ENCODE measurements at regions not wholly inside any gene's neighbourhood (a gene's known extent, or its start where the extent isn't known, plus 50 kb on each side); places are given as distances from the start of the nearest gene placed in this dataset.

DNA sequence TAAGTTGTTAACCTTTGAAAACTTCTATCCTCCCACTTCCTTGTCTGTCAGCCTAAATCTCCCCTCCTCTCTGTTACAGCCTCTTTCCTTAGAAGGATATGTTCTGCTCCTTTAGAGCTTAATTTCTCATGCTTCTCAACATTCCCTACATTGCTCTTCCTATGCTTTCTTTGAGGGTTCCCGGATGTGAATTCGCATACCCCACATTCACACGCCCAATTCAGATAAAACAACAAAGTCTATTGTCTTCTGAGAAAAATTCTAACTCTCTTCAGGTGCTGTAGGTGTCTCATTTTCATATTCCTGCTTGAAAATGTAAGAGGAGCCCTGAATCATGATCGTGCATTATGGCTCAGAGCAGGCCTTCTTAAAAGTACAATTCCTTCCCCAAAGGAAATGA, 171.8 kb upstream of the DPH6 start:
- no peaks in the 10 kb centered on the region for H3K27me3 Mint-ChIP-seq
- H3K27ac Mint-ChIP-seq, result no peak overlapping the region
- no peaks in the 10 kb centered on the region for H3K4me1 Mint-ChIP-seq (ENCODE audit: low read depth)
- H3K9me3 Mint-ChIP-seq, result no peaks in the 10 kb centered on the region
- H3K36me3 Mint-ChIP-seq (ENCODE audit: low read depth), result no peaks in the 10 kb centered on the region
- H3K4me3 Mint-ChIP-seq, result no peak overlapping the region
- intact Hi-C loops (cut with micrococcal nuclease), result no loop called here

DNA sequence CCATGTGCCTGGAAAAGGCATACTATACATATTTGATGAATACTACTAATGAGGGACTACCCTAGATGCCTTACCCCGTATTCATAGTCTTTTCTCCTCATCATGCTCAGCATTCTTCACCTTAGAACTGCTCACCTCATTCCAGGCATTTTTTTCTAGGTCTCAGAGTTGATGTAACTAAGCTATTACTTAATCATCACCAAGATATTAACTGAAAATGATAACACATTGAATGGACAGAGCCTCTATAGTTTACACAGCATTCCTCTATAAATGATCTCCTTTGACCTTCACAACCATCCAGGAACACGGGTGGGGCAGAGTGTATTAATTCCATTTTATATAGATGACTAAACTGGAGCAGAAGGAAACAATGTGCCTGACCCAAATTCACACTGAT, 174.1 kb upstream of the DPH6 start:
- Mint-ChIP-seq H3K36me3 (ENCODE audit: low read depth) (no peaks in the 10 kb centered on the region), H3K4me3 (no peak overlapping the region), H3K4me1 (ENCODE audit: low read depth) (no peaks in the 10 kb centered on the region), H3K27me3 (no peaks in the 10 kb centered on the region), H3K27ac (no peak overlapping the region), H3K9me3 (no peaks in the 10 kb centered on the region)
- intact Hi-C loops (cut with micrococcal nuclease), result no loop called here

DNA sequence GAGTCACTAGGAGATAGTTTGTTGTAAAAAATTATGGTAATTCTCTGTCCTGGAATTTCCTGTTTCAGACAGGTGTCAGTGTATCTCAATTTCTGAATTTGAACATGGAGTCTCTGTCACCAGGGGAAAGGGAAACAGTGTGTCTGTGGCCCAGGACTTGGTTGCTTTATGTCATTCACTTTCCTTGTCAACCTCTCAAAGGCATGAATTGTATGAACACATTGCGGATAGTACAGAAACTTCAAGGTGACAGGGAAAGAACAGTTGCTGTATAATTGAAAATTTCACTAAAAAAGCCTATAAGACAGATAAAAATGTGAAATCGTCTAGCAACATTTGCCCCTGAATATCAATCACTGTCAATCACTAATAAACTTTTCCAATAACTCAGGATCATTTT, 175.0 kb upstream of the DPH6 start:
- Mint-ChIP-seq H3K4me1 (ENCODE audit: low read depth) (no peaks in the 10 kb centered on the region), H3K4me3 (no peak overlapping the region), H3K27me3 (no peaks in the 10 kb centered on the region), H3K36me3 (ENCODE audit: low read depth) (no peaks in the 10 kb centered on the region), H3K9me3 (no peaks in the 10 kb centered on the region), H3K27ac (no peak overlapping the region)
- intact Hi-C loops (cut with micrococcal nuclease), result no loop called here

DNA sequence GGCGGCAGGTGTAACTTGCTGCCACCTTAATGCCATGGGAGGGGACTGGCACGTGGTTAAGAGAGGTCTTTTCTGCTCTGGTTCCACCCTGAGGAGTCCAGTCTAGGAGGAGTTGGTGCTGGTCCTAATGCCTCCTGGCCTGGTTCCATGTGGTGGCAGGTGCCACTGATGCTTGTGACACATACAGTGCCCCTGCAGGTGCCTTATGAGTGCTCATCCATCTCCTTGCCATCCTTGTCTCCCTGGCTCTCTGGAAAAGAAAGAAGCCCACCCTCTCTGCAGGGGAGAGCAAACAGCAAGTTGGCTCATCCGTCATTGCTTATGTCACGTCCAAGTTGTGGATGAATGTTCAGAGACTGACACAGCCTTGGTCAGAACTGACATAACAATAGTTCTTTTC, 175.8 kb upstream of the DPH6 start:
- H3K4me3 Mint-ChIP-seq, result no peak overlapping the region
- intact Hi-C loops (cut with micrococcal nuclease), result no loop called here
- no peaks in the 10 kb centered on the region for H3K36me3 Mint-ChIP-seq (ENCODE audit: low read depth)
- H3K27me3 Mint-ChIP-seq, result no peaks in the 10 kb centered on the region
- no peak overlapping the region for H3K27ac Mint-ChIP-seq
- no peaks in the 10 kb centered on the region for H3K4me1 Mint-ChIP-seq (ENCODE audit: low read depth)
- H3K9me3 Mint-ChIP-seq, result no peaks in the 10 kb centered on the region

DNA sequence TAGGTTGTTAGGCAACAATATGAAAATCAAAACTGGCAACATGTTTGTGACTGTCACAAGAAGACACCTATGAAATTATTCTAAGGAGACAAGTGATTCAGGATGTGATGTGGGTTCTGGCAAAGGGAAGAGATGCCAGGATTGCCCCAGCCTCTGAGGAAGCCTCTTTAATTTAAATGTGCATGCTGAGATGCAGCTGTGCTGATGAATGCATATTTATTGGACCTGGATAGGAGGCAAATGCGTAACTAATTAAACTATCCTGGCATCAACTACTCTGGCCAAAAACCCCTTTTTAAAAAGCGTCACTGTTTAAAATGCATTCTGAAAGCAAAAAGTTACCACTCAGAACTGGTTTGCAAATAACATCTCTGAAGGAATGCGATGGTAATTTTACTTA, 176.5 kb upstream of the DPH6 start:
- Mint-ChIP-seq H3K4me3 (no peak overlapping the region), H3K9me3 (no peaks in the 10 kb centered on the region), H3K36me3 (ENCODE audit: low read depth) (no peaks in the 10 kb centered on the region)

DNA sequence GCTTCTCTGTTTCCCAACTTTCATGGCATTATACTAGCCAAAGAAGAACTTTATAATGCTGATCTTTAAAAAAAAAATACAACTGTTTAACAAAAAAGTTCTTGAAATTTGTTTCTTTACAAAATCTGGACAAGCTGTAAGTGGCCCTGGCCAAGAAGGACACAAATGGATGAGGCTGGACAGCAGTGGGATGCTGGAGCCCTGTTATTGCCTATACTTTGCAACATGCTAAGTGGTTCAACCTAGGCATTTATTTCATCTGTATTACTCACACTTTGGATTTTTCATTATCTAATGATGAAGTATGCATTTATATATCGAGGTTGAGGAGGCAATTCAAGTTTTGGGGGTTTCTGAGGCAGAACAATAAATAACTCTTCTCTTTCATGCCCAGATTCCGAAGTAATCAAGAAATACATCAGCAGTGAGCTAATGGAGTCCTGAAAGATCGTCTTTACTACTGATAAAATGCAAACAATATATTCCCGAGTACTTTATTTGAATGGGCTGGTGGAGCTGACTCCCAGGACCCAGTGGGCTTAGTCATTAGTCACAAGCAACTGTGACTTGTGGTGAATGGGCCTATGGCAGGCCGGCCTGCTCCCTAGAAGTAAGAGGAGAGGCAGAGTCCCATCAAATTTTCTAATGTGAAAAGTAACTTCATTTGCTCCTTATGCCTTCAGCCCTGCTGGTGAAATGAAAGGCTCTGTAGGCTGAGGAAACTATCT, 177.3 kb upstream of the DPH6 start:
- no peaks in the 10 kb centered on the region for H3K36me3 Mint-ChIP-seq (ENCODE audit: low read depth)
- no peak overlapping the region for H3K27ac Mint-ChIP-seq
- H3K4me1 Mint-ChIP-seq (ENCODE audit: low read depth), result no peaks in the 10 kb centered on the region
- H3K9me3 Mint-ChIP-seq, result no peaks in the 10 kb centered on the region
- H3K27me3 Mint-ChIP-seq, result no peaks in the 10 kb centered on the region
- no peak overlapping the region for H3K4me3 Mint-ChIP-seq
- intact Hi-C loops (cut with micrococcal nuclease), result no loop called here

More for the DNA sequence above, 176.5 kb upstream of the DPH6 start:
- intact Hi-C loops (cut with micrococcal nuclease), result no loop called here
- no peak overlapping the region for H3K27ac Mint-ChIP-seq
- no peaks in the 10 kb centered on the region for H3K4me1 Mint-ChIP-seq (ENCODE audit: low read depth)
- H3K27me3 Mint-ChIP-seq, result no peaks in the 10 kb centered on the region

DNA sequence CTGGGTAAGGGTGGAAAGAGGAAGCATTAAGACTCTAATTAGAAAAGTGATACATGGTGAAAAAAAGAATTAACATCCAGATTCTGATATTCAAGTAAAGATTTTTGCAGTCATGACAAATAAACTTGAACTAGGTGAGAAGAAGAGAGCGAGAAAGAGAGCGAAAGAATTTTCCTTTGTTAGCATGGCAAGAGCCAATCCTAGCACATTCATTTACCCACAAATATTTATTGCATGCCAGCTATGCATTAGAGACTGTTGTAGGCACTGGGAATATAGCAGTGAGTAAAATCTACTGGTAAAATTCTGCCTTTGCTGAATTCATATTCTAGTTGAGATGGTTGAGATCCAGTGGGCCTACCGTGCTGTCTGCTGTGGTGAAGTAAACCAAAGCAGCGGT, 177.9 kb upstream of the DPH6 start:
- H3K4me1 Mint-ChIP-seq (ENCODE audit: low read depth), result no peaks in the 10 kb centered on the region
- H3K9me3 Mint-ChIP-seq, result no peaks in the 10 kb centered on the region
- H3K4me3 Mint-ChIP-seq, result no peak overlapping the region
- H3K36me3 Mint-ChIP-seq (ENCODE audit: low read depth), result no peaks in the 10 kb centered on the region
- intact Hi-C loops (cut with micrococcal nuclease), result no loop called here
- H3K27ac Mint-ChIP-seq, result no peak overlapping the region
- no peaks in the 10 kb centered on the region for H3K27me3 Mint-ChIP-seq

DNA sequence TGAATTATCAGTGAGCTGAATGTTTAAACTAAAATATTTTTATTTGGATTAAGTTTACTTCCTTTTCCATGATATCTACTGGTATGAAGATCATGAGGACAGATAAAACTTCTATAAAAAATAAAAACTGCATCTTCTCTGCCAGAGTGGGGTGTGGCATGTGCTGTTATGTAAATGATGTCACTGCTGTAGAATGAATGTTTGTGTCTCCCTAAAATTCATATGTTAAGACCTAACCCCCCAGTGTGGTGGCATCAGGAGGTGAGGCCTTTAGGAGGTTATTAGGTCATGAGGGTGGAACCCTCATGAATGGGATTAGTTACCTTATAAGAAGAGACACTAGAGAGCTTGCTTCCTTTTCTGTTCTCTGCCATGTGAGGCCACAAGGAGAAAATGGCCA, 178.7 kb upstream of the DPH6 start:
- Mint-ChIP-seq H3K36me3 (ENCODE audit: low read depth) (no peaks in the 10 kb centered on the region), H3K27me3 (no peaks in the 10 kb centered on the region), H3K27ac (no peak overlapping the region), H3K4me3 (no peak overlapping the region), H3K9me3 (no peaks in the 10 kb centered on the region), H3K4me1 (ENCODE audit: low read depth) (no peaks in the 10 kb centered on the region)
- intact Hi-C loops (cut with micrococcal nuclease), result no loop called here

DNA sequence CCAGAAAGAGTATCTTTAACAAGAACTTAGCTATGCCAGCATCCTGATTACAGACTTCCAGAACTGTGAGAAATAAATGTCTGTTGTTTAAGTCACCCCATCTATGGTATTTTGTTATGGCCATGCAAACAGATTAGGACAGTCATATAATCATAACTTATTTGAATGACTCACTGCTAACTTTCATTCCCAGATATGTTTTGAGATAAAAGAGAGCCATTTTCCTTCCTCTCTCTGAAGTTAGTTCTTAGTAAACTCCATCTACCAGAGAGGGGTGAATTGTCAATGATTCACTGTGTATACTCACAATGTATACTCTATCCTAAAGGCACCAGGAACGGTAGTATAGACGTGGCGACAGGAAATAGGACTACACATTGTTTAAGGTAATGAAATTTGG, 179.4 kb upstream of the DPH6 start:
- Mint-ChIP-seq H3K27me3 (no peaks in the 10 kb centered on the region), H3K27ac (no peak overlapping the region), H3K4me1 (ENCODE audit: low read depth) (no peaks in the 10 kb centered on the region), H3K4me3 (no peak overlapping the region), H3K9me3 (no peaks in the 10 kb centered on the region), H3K36me3 (ENCODE audit: low read depth) (no peaks in the 10 kb centered on the region)
- intact Hi-C loops (cut with micrococcal nuclease), result no loop called here

DNA sequence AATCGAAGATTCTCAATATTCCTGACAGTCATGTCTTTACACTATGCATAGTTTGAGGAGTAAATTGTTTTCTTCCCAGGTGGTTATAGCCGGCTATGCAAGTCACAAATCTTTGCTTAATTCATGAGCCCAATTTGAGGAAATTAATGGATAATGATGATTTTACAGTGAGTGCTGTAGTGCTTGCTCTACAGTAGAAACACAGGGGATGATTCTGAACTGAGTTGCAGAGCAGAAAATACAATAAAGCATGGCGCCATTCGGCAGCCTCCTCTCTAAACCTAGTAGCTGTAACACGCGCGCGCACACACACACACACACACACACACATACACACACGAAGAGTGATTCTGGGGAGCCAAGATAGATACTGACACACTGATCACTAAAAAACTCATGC, 181.7 kb upstream of the DPH6 start:
- no peak overlapping the region for H3K27ac Mint-ChIP-seq
- no peaks in the 10 kb centered on the region for H3K27me3 Mint-ChIP-seq
- no peaks in the 10 kb centered on the region for H3K9me3 Mint-ChIP-seq
- H3K4me3 Mint-ChIP-seq, result no peak overlapping the region
- intact Hi-C loops (cut with micrococcal nuclease), result no loop called here
- H3K4me1 Mint-ChIP-seq (ENCODE audit: low read depth), result no peaks in the 10 kb centered on the region
- H3K36me3 Mint-ChIP-seq (ENCODE audit: low read depth), result no peaks in the 10 kb centered on the region

DNA sequence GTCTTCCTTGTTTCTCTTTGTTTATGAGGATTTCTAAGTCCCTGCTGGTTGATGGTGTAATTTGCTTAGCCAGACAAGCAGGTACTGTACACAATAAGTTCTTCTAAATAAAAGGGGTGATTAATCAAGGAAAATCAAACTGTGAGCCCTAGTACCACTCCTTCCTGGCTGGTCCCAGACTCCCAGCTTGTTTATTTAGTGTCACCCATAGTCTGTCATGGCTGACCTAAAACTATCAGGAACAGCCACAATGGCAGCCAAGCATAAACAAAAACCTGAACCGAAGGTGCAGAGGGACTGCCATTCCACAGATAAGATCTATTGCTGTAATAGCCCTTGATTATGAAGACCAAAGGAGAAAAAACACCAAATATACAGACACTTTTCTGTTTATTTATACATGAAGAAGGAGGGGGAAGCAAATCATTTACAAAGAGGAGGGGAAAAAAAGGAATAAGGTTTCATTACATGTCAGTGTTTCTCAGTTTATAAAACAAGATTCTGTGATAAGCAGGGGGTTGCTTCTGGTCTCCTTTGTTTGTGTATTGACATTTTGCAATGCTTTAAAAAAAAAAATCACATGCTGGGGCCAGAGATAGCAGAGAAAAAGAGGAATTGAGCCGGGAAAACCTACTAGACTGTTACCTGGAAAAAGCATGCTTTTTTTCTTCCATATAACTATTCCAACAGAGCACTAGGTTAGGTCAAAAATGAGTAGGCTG, 182.4 kb upstream of the DPH6 start:
- Mint-ChIP-seq H3K4me1 (ENCODE audit: low read depth) (no peaks in the 10 kb centered on the region), H3K27me3 (no peaks in the 10 kb centered on the region), H3K36me3 (ENCODE audit: low read depth) (no peaks in the 10 kb centered on the region), H3K4me3 (no peak overlapping the region), H3K27ac (no peak overlapping the region), H3K9me3 (no peaks in the 10 kb centered on the region)
- intact Hi-C loops (cut with micrococcal nuclease), result no loop called here

DNA sequence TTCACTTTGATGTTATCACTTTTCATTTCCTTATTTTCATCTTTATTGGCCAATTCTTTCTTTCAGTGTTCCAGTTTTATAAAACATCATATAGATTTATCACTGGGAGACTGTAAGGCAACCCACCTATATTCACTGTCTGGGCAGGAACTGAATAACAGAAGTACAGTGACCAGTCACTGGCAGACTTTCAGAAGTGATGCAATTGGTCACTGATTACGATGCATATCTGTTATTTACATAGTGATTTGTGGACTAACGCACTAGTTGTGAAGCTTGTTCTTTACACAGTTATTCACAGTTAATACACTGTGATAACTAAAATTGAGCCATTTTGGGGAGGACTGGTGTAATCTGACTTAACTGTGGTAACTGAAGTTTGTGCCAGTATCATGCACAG, 190.2 kb upstream of the DPH6 start:
- Mint-ChIP-seq H3K9me3 (peaks cover 10% of the 10 kb centered on the region), H3K27ac (no peak overlapping the region), H3K4me1 (ENCODE audit: low read depth) (no peaks in the 10 kb centered on the region), H3K4me3 (no peak overlapping the region), H3K27me3 (no peaks in the 10 kb centered on the region), H3K36me3 (ENCODE audit: low read depth) (no peaks in the 10 kb centered on the region)
- intact Hi-C loops (cut with micrococcal nuclease), result no loop called here

DNA sequence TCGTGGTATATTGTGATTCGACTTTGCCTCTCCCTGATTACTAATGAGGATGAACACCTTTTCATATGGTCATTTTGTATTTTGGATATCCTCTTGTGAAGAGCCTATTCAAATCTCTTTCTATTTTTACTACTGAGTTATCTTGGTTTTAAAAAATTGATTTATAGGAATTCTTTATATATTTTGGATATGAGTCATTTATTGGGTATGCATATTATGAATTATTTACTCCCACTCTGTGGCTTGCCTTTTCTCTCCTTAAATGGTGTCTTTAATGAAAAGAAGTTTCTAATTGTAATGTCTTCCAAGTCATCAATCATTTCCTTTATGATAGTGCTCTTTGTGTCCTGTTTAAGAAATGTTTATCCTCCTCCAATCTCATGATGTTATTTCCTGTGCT, 191.5 kb upstream of the DPH6 start:
- Mint-ChIP-seq H3K4me3 (no peak overlapping the region), H3K27ac (no peak overlapping the region), H3K36me3 (ENCODE audit: low read depth) (no peaks in the 10 kb centered on the region), H3K9me3 (peaks cover 10% of the 10 kb centered on the region), H3K27me3 (no peaks in the 10 kb centered on the region), H3K4me1 (ENCODE audit: low read depth) (no peaks in the 10 kb centered on the region)
- intact Hi-C loops (cut with micrococcal nuclease), result no loop called here

DNA sequence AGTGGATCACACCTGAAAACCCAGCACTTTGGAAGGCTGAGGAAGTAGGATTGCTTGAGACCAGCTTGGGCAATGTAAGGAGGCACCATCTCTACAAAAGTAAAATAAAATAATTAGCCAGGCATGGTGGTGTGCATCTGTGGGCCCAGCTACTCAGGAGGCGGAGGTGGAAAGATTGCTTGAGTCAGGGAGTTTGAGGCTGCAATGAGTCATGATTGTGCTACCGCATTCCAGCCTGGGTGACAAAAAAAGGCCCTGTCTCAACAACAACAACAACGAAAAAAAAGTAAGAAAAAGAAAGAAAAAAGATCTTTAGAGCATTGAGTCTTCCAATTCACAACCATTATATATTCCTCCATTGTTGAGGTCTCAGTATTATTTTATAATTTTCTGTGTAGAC, 192.4 kb upstream of the DPH6 start:
- intact Hi-C loops (cut with micrococcal nuclease), result no loop called here
- Mint-ChIP-seq H3K27me3 (no peaks in the 10 kb centered on the region), H3K4me3 (no peak overlapping the region), H3K27ac (no peak overlapping the region), H3K36me3 (ENCODE audit: low read depth) (no peaks in the 10 kb centered on the region), H3K9me3 (peaks cover 15% of the 10 kb centered on the region), H3K4me1 (ENCODE audit: low read depth) (no peaks in the 10 kb centered on the region)

DNA sequence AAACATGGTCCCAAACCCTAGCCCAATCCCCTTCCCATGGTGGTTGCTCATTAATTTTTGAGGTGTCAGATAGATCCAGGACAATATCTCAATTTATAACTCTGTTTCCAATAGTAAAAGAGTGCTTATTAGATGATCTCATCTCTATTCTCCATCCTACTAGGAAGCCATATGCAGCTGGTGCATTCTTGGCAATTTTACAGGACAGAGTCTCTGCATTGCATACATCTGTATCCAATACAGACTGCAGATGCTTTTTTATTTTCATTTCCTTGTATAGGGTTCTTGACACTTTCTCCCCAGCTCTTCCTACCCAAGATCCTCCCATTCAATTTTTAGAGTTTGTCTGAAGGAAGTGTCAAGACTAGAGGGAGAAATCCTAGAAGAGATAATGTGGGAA, 194.8 kb upstream of the DPH6 start:
- intact Hi-C loops (cut with micrococcal nuclease), result no loop called here
- no peak overlapping the region for H3K27ac Mint-ChIP-seq

More for the DNA sequence above, 194.8 kb upstream of the DPH6 start:
- Mint-ChIP-seq H3K4me3 (no peak overlapping the region), H3K9me3 (peaks cover 15% of the 10 kb centered on the region), H3K4me1 (ENCODE audit: low read depth) (no peaks in the 10 kb centered on the region), H3K27me3 (no peaks in the 10 kb centered on the region), H3K36me3 (ENCODE audit: low read depth) (no peaks in the 10 kb centered on the region)
